ENCODE measurements at regions not wholly inside any gene's neighbourhood (a gene's known extent, or its start where the extent isn't known, plus 50 kb on each side); places are given as distances from the start of the nearest gene placed in this dataset.

DNA sequence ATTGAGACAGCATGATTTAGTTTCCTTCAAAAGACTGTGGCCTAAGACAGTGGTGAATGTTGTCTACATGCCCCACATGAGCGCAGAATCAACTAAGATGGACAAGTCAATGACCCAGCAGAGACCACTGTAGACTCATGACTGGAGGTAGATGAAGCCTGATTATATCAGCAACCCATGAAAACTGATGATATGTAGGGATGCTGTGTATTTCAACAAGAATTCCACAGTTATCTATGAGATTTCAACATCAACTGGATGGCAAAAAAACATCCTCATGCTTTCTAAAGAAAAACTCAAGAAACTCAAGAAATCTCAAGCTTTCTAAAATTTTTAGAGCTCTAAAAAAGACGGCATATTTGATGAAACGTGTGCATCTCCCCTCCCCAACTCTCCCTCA, 413.9 kb upstream of the LYPLAL1 start:
- H3K14ac ChIP-seq (ENCODE audit: insufficient read length) = no peak overlapping the region
- no peak overlapping the region for H3K4ac ChIP-seq (replicated peaks; ENCODE audit: insufficient read length, low read depth, low read length)
- no peak for DNase-seq (ENCODE audit: low read depth in 1 of 2, low spot score in 2 of 2)
- no peak overlapping the region for H4K5ac ChIP-seq (ENCODE audit: insufficient read length, low read depth, low read length)
- CTCF ChIA-PET (ENCODE audit: partially characterized antibody) = no interaction called here
- no peak overlapping the region for H3K9ac ChIP-seq (replicated peaks in 1 of 4; ENCODE audit: extremely low read depth in 1 of 4, low read depth in 3 of 4, low read length in 3 of 4)
- H3K27ac ChIP-seq (ENCODE audit: low read depth, low read length) = no peak overlapping the region
- no peak overlapping the region for H2BK20ac ChIP-seq (ENCODE audit: low read length)
- H3K4me1 ChIP-seq (replicated peaks in 1 of 4; ENCODE audit: control insufficient read depth in 3 of 4, insufficient read depth in 4 of 4, low read length in 3 of 4) = no peaks in the 10 kb centered on the region
- no peak overlapping the region for H2BK12ac ChIP-seq (ENCODE audit: low read depth, low read length)
- no peak overlapping the region for H4K8ac ChIP-seq (ENCODE audit: extremely low read depth, insufficient read depth, low read length)
- no peak overlapping the region for H3K4me2 ChIP-seq (ENCODE audit: insufficient read depth in 1 of 2, low read depth in 2 of 2, low read length in 2 of 2)
- H3K18ac ChIP-seq (ENCODE audit: extremely low read depth, low read length) = no peak overlapping the region
- H2BK15ac ChIP-seq (ENCODE audit: low read length) = no peak overlapping the region
- no peak overlapping the region for H2AFZ ChIP-seq (ENCODE audit: low read length)
- no peaks in the 10 kb centered on the region for H3K79me2 ChIP-seq (ENCODE audit: control insufficient read depth in 1 of 2, insufficient read depth in 2 of 2, low read length in 2 of 2)
- H3K79me1 ChIP-seq (ENCODE audit: low read depth, low read length) = no peaks in the 10 kb centered on the region
- H3K56ac ChIP-seq (replicated peaks; ENCODE audit: insufficient read length, low read depth, low read length) = no peak overlapping the region
- no peaks in the 10 kb centered on the region for H3K23me2 ChIP-seq (ENCODE audit: low read depth, low read length)
- H2BK5ac ChIP-seq (ENCODE audit: low read depth, low read length) = no peak overlapping the region
- no peak overlapping the region for H3K23ac ChIP-seq (ENCODE audit: insufficient read length)
- H3K4me3 ChIP-seq (ENCODE audit: extremely low read depth in 1 of 4, insufficient read depth in 2 of 4, low read depth in 3 of 4, low read length in 4 of 4) = no peak overlapping the region
- no peaks in the 10 kb centered on the region for H4K20me1 ChIP-seq (replicated peaks in 1 of 2; ENCODE audit: control insufficient read depth in 1 of 2, insufficient read depth in 2 of 2, low read length in 2 of 2)
- FAIRE-seq = no peak
- no peak overlapping the region for H2AK5ac ChIP-seq (ENCODE audit: low read depth, low read length)
- H4K91ac ChIP-seq (replicated peaks; ENCODE audit: insufficient read length, low read length) = no peak overlapping the region
- WGBS, 2 experiments (ENCODE audit: extremely low coverage in 1 of 2, insufficient coverage in 1 of 2, insufficient read length in 1 of 2, insufficient replicate concordance in 2 of 2, low coverage in 1 of 2, low lambda C conversion rate in 2 of 2, missing lambda C conversion rate in 1 of 2) = 94% methylated on average over 3 of the region's 3 CpGs; no CpG with 5 or more reads in 1 of the 2 experiments
- H3K36me3 ChIP-seq (ENCODE audit: control insufficient read depth in 2 of 4, insufficient read depth in 4 of 4, low read length in 3 of 4) = no peaks in the 10 kb centered on the region
- no peak overlapping the region for H2BK120ac ChIP-seq (replicated peaks; ENCODE audit: low read depth, low read length)
- no peaks in the 10 kb centered on the region for H3K27me3 ChIP-seq (replicated peaks in 1 of 4; ENCODE audit: control insufficient read depth in 3 of 4, extremely low read depth in 1 of 4, insufficient read depth in 3 of 4, low read length in 3 of 4)
- H3K9me3 ChIP-seq (ENCODE audit: insufficient read depth in 2 of 2, low read depth in 1 of 2, low read length in 1 of 2) = peaks cover 0 to under 1% of the 10 kb centered on the region in 2 experiments; a peak in 1 of 4 replicates
- POLR2A ChIA-PET (ENCODE audit: partially characterized antibody) = no interaction called here
- TF ChIP-seq, protein P1, sequence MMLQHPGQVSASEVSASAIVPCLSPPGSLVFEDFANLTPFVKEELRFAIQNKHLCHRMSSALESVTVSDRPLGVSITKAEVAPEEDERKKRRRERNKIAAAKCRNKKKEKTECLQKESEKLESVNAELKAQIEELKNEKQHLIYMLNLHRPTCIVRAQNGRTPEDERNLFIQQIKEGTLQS (IDR thresholded peaks at IDR 0.05; ENCODE audit: insufficient read depth, low read depth, low read length) = no peak
- TF ChIP-seq, protein P2, sequence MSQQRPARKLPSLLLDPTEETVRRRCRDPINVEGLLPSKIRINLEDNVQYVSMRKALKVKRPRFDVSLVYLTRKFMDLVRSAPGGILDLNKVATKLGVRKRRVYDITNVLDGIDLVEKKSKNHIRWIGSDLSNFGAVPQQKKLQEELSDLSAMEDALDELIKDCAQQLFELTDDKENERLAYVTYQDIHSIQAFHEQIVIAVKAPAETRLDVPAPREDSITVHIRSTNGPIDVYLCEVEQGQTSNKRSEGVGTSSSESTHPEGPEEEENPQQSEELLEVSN (IDR thresholded peaks at IDR 0.05) = no peak
- TF ChIP-seq PHF8 (conservative IDR thresholded peaks at IDR 0.05; ENCODE audit: low read depth, low read length) = no peak
- TF ChIP-seq GABPA (IDR thresholded peaks at IDR 0.05; ENCODE audit: borderline replicate concordance, insufficient read depth, low read length) = no peak
- TF ChIP-seq BCL11A (IDR thresholded peaks at IDR 0.05; ENCODE audit: low read depth in 2 of 2, low read length in 2 of 2) = no peak
- TF ChIP-seq HDAC2 (IDR thresholded peaks at IDR 0.05; ENCODE audit: borderline replicate concordance in 1 of 2, low read depth in 2 of 2, low read length in 2 of 2) = no peak
- TF ChIP-seq RNF2 (IDR thresholded peaks at IDR 0.05; ENCODE audit: borderline replicate concordance, low read depth, low read length, missing control alignments, poor library complexity, severe bottlenecking) = no peak
- TF ChIP-seq ASH2L (IDR thresholded peaks at IDR 0.05; ENCODE audit: low read length) = no peak
- TF ChIP-seq CREB1 (IDR thresholded peaks at IDR 0.05) = no peak
- no peak for TF ChIP-seq TBP (IDR thresholded peaks at IDR 0.05; ENCODE audit: low read depth, low read length)
- TF ChIP-seq ZNF274 (IDR thresholded peaks at IDR 0.05; ENCODE audit: borderline replicate concordance, extremely low read depth, low read length) = no peak
- no peak for TF ChIP-seq JUND (IDR thresholded peaks at IDR 0.05; ENCODE audit: low read length)
